GM18526 (cell line): ENCODE measurements at regions not wholly inside any gene's neighbourhood (a gene's known extent, or its start where the extent isn't known, plus 50 kb on each side); places are given as distances from the start of the nearest gene placed in this dataset.

Source experiments
- POLR2A ChIP-seq: IDR thresholded peaks from 3 replicates; pipeline ENCODE4 v1.6.1; 2011; ENCODE audit not compliant: insufficient read length; ENCODE audit errors: extremely low read depth

DNA sequence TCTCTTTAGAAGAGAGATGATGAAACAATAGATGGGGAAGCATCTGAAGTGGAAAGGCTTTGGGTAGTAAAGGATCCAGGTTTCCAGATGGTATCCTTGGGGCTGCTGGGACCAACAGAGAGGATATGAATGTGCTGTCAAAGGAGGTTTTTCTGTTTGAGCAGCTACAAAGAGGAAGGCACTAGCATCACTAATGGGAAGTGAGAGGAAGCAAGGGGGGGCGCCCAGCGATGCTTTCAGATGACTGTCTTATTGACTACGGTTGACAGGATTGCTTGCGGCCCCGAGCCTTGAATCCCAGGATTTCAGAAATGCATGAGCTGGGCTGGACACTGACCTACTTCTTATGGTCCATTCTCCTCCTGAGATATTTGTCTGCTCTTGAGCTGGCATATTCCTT lies 103.8 kb upstream of the GALNT15 start:
- no peak for TF ChIP-seq POLR2A

DNA sequence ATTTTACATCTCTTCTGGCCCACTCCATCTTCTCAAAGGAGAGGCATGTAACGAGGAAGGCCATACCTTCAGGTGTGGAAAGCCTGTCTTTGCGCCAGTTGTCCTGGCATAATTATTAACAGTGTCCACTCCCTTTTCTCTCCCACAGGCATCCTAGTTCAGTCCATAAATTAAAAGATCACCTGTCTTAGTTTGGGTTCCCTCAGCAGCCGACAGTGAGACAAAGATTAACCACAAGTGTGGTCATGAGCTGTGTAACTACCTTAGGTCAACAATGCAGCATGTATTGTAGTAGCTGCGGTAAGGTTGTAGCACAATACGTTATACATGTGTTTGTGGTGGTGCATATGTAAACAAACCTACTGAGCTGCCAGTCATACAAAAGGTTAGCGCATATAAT lies 103.3 kb upstream of the GALNT15 start:
- no peak for TF ChIP-seq POLR2A

DNA sequence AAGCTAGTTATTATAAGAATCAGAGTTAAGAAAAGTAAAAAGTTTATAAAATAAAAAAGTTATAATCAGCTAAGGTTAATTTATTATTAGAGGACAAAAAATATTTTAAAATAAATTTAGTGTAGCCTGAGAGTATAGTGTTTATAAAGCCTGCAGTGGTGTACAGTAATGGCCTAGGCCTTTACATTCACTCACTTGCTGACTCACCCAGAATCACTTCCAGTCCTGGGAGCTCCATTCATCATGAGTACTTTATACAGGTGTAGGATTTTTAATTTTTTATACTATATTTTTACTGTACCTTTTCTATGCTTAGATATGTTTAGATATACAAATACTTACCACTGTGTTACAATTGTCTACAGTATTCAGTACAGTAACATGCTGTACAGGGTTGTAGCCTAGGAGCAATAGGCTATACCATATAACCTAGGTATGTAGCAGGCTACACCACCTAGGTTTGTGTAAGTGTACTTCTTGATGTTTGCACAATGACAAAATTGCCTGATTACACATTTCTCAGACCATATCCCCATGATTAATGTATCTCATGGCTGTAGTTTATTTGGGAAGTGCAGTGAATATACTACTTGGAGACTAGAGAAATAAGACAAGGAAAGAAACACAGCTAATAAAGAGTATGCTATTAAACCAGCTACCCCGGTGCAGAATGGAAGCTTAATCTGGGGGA lies 101.9 kb upstream of the GALNT15 start:
- no peak for TF ChIP-seq POLR2A

DNA sequence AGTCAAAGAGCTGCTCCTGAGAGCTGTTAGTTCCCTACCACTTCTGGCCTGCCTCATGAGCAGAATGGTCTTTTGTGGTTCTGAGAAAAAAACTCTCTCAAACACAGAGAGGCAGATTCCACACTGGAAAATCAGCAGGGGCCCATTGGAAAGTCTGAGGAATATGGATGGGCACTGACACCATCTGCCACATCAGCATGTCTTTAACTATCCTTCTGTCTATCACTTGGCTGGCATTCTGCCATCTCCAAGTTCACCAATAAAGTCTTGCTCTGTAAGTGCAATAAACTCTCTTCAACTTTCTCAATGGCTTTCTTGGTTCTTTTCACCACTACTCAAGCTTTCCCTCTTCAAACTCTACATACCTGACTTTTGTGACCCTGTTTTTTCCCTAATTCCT lies 101.3 kb upstream of the GALNT15 start:
- TF ChIP-seq POLR2A = no peak

DNA sequence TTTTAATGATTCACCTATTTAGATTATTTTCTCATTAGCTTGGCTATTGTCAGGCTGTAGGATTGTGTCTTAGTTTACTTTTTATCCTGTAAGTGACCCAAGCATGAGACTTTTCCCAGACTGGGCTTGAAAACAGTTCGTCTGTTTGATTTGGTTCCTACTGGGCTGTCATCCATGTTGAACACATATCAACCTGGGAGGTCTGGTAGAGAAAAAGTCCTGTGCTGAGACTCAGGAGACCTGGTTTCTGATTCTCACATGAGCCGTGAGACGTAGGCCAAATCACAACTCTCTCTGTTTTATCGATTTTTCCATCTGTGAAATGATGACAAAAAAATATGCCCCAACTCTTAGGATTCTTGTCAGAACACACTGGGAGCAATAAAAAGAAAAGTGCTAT lies 98.8 kb upstream of the GALNT15 start:
- TF ChIP-seq POLR2A = no peak

DNA sequence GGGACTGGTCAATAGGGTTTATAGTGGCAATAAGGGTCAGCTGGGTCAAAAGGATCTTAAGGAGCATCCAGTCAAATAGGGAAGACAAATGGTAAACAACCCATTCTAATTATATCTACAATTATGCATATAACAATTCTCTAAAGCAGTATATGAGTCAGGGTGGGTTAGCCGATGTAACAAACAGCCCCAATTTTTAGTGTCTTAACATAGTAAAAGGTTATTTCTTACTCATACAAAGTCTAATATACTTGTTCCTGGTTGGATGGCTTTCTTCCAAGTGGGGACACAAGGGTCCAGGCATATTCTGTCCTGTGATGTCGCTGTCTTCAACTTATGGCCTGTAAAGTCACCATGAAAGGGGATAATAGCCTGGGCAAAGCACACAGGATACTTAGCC lies 97.9 kb upstream of the GALNT15 start:
- TF ChIP-seq POLR2A = no peak

DNA sequence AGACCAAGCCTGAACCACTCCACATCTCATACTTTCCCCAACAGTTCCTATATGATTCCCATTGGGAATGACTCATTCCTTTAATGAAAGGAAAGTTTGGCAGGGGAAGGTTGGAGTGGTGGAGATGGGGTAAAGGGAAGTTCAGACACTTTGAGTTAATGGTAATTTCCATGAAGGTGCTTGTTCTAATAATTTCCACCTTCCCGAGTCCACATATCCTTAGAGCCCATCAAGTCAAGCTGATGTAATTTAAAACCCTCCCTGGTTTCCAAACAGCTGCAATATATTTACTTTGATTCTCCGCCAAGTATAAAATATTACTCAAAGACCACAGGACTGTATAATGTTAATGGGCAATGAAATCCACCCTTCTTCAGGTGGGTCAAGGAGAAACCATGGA lies 95.0 kb upstream of the GALNT15 start:
- no peak for TF ChIP-seq POLR2A

DNA sequence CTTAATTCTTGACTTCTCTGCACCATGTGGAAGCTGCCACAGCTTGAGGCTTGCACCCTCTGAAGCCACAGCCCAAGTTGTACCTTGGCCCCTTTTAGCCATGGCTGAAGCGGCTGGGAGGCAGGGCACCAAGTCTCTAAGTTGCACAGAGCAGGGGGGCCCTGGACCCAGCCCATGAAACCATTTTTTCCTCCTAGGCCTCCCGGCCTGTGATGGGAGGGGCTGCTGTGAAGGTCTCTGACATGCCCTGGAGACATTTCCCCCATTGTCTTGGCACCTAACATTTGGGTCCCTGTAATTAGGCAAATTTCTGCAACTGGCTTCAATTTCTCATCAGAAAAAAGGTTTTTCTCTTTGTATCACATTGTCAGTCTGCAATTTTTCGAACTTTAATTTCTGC lies 92.8 kb upstream of the GALNT15 start:
- TF ChIP-seq POLR2A = no peak

DNA sequence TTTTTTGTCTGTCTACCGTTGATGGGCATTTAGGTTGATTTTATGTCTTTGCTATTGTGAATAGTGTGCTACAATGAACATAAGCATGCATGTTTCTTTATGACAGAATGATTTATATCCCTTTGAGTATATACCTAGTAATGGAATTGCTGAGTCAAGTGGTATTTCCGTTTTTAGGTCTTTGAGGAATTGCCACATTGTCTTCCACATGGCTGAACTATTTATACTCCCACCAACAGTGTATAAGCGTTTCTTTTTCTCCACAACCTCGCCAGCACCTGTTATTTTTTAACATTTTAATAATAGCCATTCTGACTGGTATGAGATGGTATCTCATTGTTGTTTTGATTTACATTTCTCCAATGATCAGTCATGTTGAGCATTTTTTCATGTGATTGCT lies 89.6 kb upstream of the GALNT15 start:
- TF ChIP-seq POLR2A = no peak

DNA sequence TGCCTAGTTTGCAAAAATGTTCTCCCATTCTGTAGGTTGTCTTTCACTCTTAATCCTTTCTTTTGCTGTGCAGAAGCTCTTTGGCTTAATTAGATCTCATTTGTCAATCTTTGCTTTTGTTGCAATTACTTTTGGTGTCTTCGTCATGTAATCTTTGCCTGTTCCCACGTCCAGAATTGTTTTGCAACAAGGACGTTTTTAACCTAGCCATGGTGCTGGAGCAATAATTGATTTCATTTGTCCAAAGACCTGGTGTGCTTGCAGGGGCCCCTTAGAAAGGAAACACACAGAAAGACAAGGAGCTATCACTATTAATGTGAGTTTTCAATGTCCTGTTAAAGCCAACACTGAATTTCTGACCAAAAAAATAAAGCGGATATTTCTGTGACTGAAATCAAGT lies 89.1 kb upstream of the GALNT15 start:
- TF ChIP-seq POLR2A = no peak

DNA sequence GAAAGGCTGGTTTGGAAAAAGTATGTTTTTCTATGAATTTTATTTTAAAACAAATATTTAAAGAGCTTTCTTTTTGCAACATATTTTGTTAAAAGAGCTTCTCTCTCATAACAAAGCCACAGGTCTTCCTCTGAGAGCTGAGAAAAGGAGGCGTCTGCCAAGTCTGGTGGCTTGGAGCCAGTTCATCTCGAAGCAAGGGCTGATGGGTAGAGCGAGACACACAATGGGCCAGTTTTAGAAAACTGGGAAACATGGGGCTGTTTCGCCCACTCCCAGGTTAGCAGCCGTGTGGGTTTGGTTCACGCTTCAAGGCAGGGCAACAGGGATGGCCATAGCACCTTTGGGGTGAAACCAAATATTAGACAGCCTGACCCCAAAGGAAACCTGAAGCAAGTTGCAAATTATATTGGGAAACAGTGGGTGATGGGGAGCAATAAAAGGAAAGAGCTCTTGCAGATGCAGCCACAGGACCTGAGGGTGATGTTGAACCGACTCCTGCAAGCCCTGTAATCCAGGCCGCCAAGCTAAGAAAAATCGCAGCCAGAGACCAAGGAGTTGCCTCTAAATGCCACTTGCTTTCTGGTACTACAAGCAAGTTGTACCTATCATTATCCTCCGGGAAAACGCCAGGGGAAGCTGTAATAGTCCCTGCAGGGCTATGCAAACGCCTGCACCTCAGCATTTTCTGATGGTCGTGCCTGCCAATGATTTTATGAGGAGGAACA lies 88.4 kb upstream of the GALNT15 start:
- no peak for TF ChIP-seq POLR2A

DNA sequence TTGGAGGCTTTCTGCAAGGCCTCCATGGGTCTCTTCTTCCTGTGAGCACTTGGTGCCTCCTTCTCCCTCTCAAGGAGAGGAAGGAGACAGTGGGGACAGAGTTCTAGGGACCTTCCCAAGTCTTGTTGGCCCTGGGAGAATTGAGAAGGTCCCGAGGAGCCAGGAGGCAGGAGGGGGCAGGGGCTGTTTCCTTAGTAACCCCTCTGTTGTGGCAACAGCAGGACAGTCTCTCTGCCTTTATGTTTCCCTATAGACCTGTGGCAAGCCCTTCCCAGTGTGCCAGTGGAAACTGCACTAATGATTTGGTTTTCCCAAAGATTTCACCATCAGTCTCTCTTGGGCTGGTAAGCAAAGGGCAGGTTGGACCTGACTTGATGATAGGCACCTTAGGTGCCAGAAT lies 87.8 kb upstream of the GALNT15 start:
- TF ChIP-seq POLR2A = no peak

DNA sequence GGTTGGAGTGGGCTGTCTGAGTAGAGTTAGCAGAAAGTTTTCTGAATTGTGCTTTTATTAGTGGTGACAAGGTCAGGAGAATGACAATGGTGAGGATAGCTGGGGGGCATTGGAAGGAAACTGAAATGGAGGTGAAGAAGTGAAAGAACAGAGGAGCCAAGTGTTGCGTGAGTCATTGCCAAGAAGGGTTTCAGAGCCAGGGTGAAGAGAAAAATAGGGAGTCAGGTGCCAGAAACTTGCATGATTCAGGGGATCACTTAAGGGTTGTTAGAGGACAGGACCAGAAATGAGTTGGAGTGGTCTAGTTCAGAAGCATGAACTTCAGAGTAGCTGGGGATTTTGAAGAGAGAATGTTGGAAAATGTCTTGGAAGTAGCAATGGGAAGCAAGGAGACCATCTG lies 86.0 kb upstream of the GALNT15 start:
- no peak for TF ChIP-seq POLR2A

DNA sequence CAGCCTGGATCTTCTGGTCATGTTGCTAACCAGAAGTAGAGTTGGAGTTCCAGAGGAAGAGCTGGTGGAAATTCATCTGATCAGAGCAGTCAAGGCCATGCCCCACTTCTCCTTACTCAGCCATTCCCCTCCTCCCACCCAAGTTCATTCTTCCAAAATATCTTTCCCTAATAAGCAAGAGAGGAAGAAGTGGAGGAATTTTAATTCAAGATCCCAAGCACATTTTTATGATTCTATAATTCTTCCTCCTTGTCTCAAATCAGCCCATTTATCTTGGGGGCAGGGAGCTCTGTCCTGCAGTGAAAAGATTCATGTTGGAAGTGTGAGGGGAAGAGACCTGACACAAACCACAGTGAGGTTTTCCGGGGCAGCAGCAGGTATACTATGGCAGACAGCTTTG lies 85.0 kb upstream of the GALNT15 start:
- TF ChIP-seq POLR2A = no peak

DNA sequence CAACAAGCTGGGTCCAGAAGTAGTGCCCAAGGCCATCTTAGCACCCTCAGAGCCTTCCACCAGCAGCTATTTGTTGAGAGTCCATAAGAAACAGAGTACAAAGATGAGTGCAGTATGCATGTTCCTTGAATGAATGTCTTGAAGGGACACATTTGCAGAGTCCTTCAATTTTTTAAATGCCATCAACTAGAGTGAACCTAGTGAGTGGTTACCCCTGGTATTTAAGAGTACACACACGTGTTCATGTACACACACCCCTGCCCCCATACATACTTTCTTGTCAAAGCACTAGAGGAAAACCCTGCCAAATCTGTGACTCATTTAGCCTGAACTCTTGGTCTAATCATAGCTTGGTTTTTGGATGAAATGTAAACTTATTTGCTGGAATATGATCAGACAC lies 84.5 kb upstream of the GALNT15 start:
- TF ChIP-seq POLR2A = no peak

DNA sequence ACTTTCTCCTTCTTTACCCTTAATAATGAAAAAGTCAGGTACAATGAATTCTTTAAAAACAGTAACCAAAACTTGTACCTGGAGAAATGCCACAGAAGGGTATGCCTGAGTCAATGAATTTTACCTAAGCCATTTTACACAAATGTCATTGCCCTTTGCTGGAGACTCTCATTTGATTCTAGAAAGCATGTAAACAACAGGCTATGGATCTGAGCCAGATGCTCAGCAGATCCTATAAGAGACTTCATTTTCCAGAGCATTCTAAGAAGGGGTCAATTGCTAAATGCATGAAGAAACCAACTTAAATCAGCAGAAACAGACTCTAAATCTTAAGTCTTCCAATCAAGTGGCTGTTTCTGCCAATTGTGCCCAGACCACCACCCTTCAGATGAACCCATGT lies 83.8 kb upstream of the GALNT15 start:
- no peak for TF ChIP-seq POLR2A

DNA sequence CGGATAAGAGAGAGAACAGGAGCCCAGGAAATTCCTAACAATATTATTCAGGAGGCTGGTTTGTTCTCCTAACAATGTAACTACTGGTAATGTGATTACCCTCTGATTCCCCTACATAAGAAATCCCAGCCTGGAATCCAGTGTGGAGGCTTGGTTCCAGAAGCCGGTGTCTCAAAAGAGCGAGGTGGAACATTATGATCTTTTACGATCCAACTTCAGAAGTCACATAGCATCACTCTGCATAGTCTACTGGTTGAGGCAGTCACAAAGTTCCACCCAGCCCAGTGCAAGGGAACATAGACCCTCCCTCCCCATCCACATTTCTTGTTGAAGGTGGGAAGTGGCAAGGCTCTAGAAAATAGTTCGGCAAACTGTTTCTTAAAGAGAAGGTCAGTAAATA lies 81.6 kb upstream of the GALNT15 start:
- no peak for TF ChIP-seq POLR2A
